IPS-15b (cell line): ENCODE measurements at regions not wholly inside any gene's neighbourhood (a gene's known extent, or its start where the extent isn't known, plus 50 kb on each side); places are given as distances from the start of the nearest gene placed in this dataset.
A peak's percentile ranks its signal among the peaks of the same experiment; 100 is the strongest.
"Not testable (repeated sequence)": the region's sequence is repeated elsewhere in the genome, so short reads cannot be mapped to it uniquely, and the experiment has no call there.

Experiments used
- H3K27me3 ChIP-seq: one replicate; pipeline ENCODE4 v1.6.1; 2013; ENCODE audit warnings: low read length; ENCODE audit not compliant: control insufficient read depth, insufficient read depth
- H3K36me3 ChIP-seq: one replicate; pipeline ENCODE4 v1.6.1; 2013; ENCODE audit warnings: low read length; ENCODE audit not compliant: control insufficient read depth, insufficient read depth
- H3K4me1 ChIP-seq: one replicate; pipeline ENCODE4 v1.6.1; 2013; ENCODE audit warnings: mild to moderate bottlenecking, low read length; ENCODE audit not compliant: control insufficient read depth, insufficient read depth
- H3K4me3 ChIP-seq: one replicate; pipeline ENCODE4 v1.5.1; 2013; ENCODE audit warnings: low read depth, low read length
- H3K9ac ChIP-seq: one replicate; pipeline ENCODE4 v1.6.1; 2013; ENCODE audit warnings: low read depth, mild to moderate bottlenecking, low read length
- H3K9me3 ChIP-seq: one replicate; pipeline ENCODE4 v1.6.1; 2013; ENCODE audit warnings: mild to moderate bottlenecking, low read length; ENCODE audit not compliant: control insufficient read depth, insufficient read depth

GRCh38 chr3:104397713-104398112 lies 969.0 kb upstream of the ALCAM start:
- no peaks in the 10 kb centered on the region for H3K27me3 ChIP-seq
- H3K4me1 ChIP-seq, result no peaks in the 10 kb centered on the region
- no peak overlapping the region for H3K9ac ChIP-seq
- no peaks in the 10 kb centered on the region for H3K36me3 ChIP-seq
- H3K9me3 ChIP-seq, result no peaks in the 10 kb centered on the region
- H3K4me3 ChIP-seq, result no peak overlapping the region

GRCh38 chr3:104402902-104403301 lies 963.8 kb upstream of the ALCAM start:
- no peaks in the 10 kb centered on the region for H3K9me3 ChIP-seq
- no peaks in the 10 kb centered on the region for H3K4me1 ChIP-seq
- no peaks in the 10 kb centered on the region for H3K36me3 ChIP-seq
- no peaks in the 10 kb centered on the region for H3K27me3 ChIP-seq
- H3K4me3 ChIP-seq, result no peak overlapping the region
- H3K9ac ChIP-seq, result no peak overlapping the region

- Histone ChIP-seq H3K9ac (no peak overlapping the region), H3K9me3 (no peaks in the 10 kb centered on the region), H3K36me3 (no peaks in the 10 kb centered on the region), H3K4me1 (no peaks in the 10 kb centered on the region), H3K4me3 (no peak overlapping the region), H3K27me3 (no peaks in the 10 kb centered on the region)
Observed at GRCh38 chr3:104411757-104412156, 955.0 kb upstream of the ALCAM start.

GRCh38 chr3:104412608-104413580 lies 953.8 kb upstream of the ALCAM start:
- Histone ChIP-seq H3K36me3 (no peaks in the 10 kb centered on the region), H3K4me3 (no peak overlapping the region)

GRCh38 chr3:104428337-104428925 lies 938.3 kb upstream of the ALCAM start:
- Histone ChIP-seq H3K36me3 (no peaks in the 10 kb centered on the region), H3K9me3 (no peaks in the 10 kb centered on the region), H3K4me3 (no peak overlapping the region), H3K27me3 (no peaks in the 10 kb centered on the region), H3K9ac (no peak overlapping the region), H3K4me1 (no peaks in the 10 kb centered on the region)

More at GRCh38 chr3:104412608-104413580, 953.8 kb upstream of the ALCAM start:
- no peaks in the 10 kb centered on the region for H3K9me3 ChIP-seq
- no peaks in the 10 kb centered on the region for H3K27me3 ChIP-seq
- no peaks in the 10 kb centered on the region for H3K4me1 ChIP-seq
- no peak overlapping the region for H3K9ac ChIP-seq

DNA sequence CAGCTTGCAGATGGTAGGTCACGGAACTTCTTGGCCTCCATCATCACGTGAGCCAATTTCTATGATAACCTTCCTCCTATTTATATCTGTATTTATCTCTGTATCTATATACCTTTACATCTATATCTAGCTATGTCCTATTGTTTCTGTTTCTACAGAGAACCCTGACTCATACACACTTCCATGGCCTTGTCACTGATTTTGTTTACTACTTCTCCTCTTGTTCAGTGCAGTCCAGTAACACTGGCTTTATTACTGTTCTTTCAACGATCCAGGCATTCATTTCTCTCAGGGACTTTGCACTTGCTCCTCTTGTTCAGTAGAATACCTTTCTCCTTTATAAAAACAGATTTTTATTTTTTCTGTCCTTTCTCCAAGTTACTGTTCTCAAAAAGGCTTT lies 937.0 kb upstream of the ALCAM start:
- Histone ChIP-seq H3K9ac (no peak overlapping the region), H3K27me3 (no peaks in the 10 kb centered on the region), H3K9me3 (no peaks in the 10 kb centered on the region), H3K4me1 (no peaks in the 10 kb centered on the region), H3K36me3 (no peaks in the 10 kb centered on the region), H3K4me3 (no peak overlapping the region)

GRCh38 chr3:104436506-104436905 lies 930.2 kb upstream of the ALCAM start:
- H3K9ac ChIP-seq, result no peak overlapping the region
- H3K4me1 ChIP-seq, result peaks cover 31% of the 10 kb centered on the region
- no peak overlapping the region for H3K4me3 ChIP-seq
- H3K36me3 ChIP-seq, result no peaks in the 10 kb centered on the region
- H3K9me3 ChIP-seq, result no peaks in the 10 kb centered on the region
- no peaks in the 10 kb centered on the region for H3K27me3 ChIP-seq

DNA sequence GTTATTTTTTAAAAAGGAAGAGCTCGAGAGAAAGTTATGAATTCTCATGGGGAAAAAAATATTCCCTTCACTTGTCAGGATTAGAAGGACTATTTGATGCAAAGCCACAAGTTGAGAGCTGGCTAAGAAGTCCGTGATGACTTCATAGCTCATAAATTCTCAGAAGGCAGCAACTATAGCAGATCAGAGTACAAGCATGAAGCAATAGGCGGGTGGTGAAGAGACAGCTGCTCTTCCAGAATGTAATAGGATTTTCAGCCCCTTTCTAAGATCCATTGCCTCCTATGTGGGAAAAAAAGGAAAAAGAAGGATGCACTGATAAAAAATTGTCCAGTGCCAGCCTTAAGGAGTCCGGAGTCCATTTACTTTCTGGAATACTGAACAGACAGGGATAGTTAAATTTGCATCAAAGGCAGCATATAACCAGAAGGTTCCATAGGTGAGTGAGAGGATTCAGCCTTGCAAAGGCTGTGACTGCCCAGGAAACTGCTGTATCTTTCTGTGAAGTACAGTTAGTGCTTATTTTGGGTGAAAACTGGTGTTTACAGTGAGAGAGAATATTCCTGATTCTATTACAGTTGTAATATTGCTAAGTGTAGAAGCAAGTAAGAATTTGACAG lies 929.5 kb upstream of the ALCAM start:
- Histone ChIP-seq H3K27me3 (no peaks in the 10 kb centered on the region), H3K4me1 (peaks cover 31% of the 10 kb centered on the region), H3K36me3 (no peaks in the 10 kb centered on the region), H3K9ac (no peak overlapping the region), H3K9me3 (no peaks in the 10 kb centered on the region), H3K4me3 (no peak overlapping the region)

- peaks cover 31% of the 10 kb centered on the region for H3K4me1 ChIP-seq
- H3K36me3 ChIP-seq, result no peaks in the 10 kb centered on the region
- no peaks in the 10 kb centered on the region for H3K27me3 ChIP-seq
- no peak overlapping the region for H3K9ac ChIP-seq
- no peaks in the 10 kb centered on the region for H3K9me3 ChIP-seq
- no peak overlapping the region for H3K4me3 ChIP-seq
Observed at GRCh38 chr3:104437891-104438290, 928.8 kb upstream of the ALCAM start.

DNA sequence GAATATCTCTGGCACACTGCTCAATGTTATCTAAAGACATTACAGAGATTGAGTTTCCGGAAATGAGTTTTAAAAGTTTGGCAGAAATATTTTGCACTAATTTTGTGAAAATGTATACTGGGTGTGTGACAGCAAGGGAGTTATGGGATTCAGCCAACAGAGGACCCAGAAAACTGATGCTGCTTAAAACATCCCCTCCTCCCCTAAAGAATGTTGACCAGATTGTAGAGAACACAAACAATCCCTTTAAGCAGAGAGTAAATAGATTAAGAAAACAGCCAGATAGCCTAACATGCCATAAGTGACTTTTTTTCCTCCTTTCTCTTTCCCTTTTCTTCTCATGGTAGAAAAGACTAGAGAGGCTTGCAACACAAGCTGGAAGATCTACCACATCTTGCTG lies 928.0 kb upstream of the ALCAM start:
- Histone ChIP-seq H3K4me1 (peaks cover 31% of the 10 kb centered on the region), H3K9ac (peak overlapping the region; percentile 32), H3K4me3 (peak overlapping the region; percentile 8), H3K36me3 (no peaks in the 10 kb centered on the region), H3K27me3 (no peaks in the 10 kb centered on the region), H3K9me3 (no peaks in the 10 kb centered on the region)

DNA sequence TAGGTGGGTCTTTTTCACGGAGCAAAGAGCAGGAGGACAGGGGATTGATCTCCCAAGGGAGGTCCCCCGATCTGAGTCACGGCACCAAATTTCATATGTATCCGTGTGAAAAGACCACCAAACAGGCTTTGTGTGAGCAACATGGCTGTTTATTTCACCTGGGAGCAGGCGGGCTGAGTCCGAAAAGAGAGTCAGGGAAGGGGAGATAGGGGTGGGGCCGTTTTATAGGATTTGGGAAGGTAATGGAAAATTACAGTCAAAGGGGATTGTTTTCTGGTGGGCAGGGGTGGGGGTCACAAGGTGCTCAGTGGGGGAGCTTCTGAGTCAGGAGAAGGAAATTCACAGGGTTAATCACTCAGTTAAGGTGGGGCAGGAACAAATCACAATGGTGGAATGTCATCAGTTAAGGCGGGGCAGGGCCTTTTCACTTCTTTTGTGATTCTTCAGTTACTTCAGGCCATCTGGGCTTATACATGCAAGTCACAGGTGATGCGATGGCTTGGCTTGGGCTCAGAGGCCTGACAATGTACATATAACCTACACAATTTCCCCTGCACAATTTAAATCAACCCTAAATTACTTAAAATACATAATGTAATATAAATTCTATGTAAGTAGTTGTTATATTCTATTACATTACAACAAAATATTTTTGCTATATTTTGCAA lies 921.3 kb upstream of the ALCAM start:
- H3K36me3 ChIP-seq, H3K9ac ChIP-seq, H3K4me1 ChIP-seq, H3K4me3 ChIP-seq, H3K9me3 ChIP-seq, H3K27me3 ChIP-seq: not testable (repeated sequence)
